Pancreas (tissue), 10 donors: ENCODE measurements at regions not wholly inside any gene's neighbourhood (a gene's known extent, or its start where the extent isn't known, plus 50 kb on each side); places are given as distances from the start of the nearest gene placed in this dataset.
"Not testable (repeated sequence)": the region's sequence is repeated elsewhere in the genome, so short reads cannot be mapped to it uniquely, and the experiment has no call there.

ENCODE experiments used
- ATAC-seq, 4 donors: fragments of 200-7000 bp; cut with Tn5 transposase; one replicate each; pipeline versions ENCODE4 v1.8.0 to v1.9.1; 2020; ENCODE audit warnings: mild to moderate bottlenecking in 4 of 4, moderate library complexity in 4 of 4
- DNase-seq, 6 donors: peaks; one replicate each; pipeline ENCODE4 v3.0.0-alpha.2; 2020
- FAIRE-seq: peaks from 2 replicates; lab custom pipeline; 2012; peaks lifted over from hg19 to GRCh38; lab: Jason Lieb, UNC
- H3K27ac ChIP-seq, 4 donors: fragments of 200-600 bp; sonication (generic); 1 replicate in 3 of 4; 2 replicates in 1 of 4; pipeline versions ENCODE4 v1.5.0 to v1.8.0; 2020
- H3K27me3 ChIP-seq, 4 donors: fragments of 200-600 bp; one replicate each; pipeline ENCODE4 v1.8.0; 2021
- H3K36me3 ChIP-seq, 3 donors: fragments of 200-600 bp; sonication (generic) in 1 of 3; one replicate each; pipeline versions ENCODE4 v1.5.0 to v1.8.0; 2020 to 2021
- H3K4me1 ChIP-seq, 3 donors: fragments of 200-600 bp; one replicate each; pipeline ENCODE4 v1.8.0; 2021
- H3K4me3 ChIP-seq, 4 donors: fragments of 200-600 bp; sonication (generic) in 2 of 4; one replicate each; pipeline versions ENCODE4 v1.5.0 to v1.8.0; 2020 to 2021
- H3K9me3 ChIP-seq, 4 donors: fragments of 200-600 bp; one replicate each; pipeline ENCODE4 v1.8.0; 2021
- CTCF ChIP-seq, 4 donors: fragments of 200-600 bp; sonication (generic) in 3 of 4; IDR thresholded peaks; one replicate each; pipeline versions ENCODE4 v1.5.0 to v1.8.0; 2021; ENCODE audit warnings: antibody characterized with exemption in 4 of 4
- WGBS, 2 donors: extraction: QIAGEN DNeasy Blood & Tissue Kit; methylation state at CpG; one replicate each; pipeline ENCODE4 v1.1.7; 2013; 5-methylcytosine and 5-hydroxymethylcytosine counted together
- intact Hi-C, 3 donors: fragments of 100-400 bp; cut with DNase I; formaldehyde crosslinking; loops; one replicate each; pipeline versions ENCODE4 v1.11.1 to v1.14.2; 2022
- donor health status: healthy with polysubstance abuse.
- donor health status: DM: no; HTN: no; CAD: no; lungs with moderate emphysema.
- donor health status: DM: no; HTN: no; CAD: no.
- donor health status: control.
- donor health status: control.
- donor health status: Bipolar disorder and iron deficiency.
- donor health status: DM: yes; HTN: yes; CAD: no.
- donor health status: DM: no; HTN: no; CAD: no.
- donor health status: DM: no; HTN: no; CAD: no.
- donor health status: DM: yes; HTN: yes; CAD: no.

- no peak for DNase-seq
- no peak overlapping the region for H3K27ac ChIP-seq
- ATAC-seq, result no peak
- intact Hi-C loops, result no loop called here
- H3K27me3 ChIP-seq, result no peaks in the 10 kb centered on the region
- no peaks in the 10 kb centered on the region for H3K9me3 ChIP-seq
- WGBS, 2 donors, result 51 to 58% methylated on average over 2 of the region's 2 CpGs
- no peaks in the 10 kb centered on the region for H3K36me3 ChIP-seq
- no peak for TF ChIP-seq CTCF (IDR thresholded peaks at IDR 0.05)
- no peak for FAIRE-seq
- H3K4me1 ChIP-seq, result no peaks in the 10 kb centered on the region
- no peak overlapping the region for H3K4me3 ChIP-seq
These were observed 101.6 kb upstream of the CTSV start for GRCh38 chr9:97140566-97140965.

GRCh38 chr9:97136421-97136820 is 97.5 kb upstream of the CTSV start:
- no peak overlapping the region for H3K27ac ChIP-seq
- TF ChIP-seq CTCF (IDR thresholded peaks at IDR 0.05), result no peak
- intact Hi-C loops, result no loop called here
- no peaks in the 10 kb centered on the region for H3K4me1 ChIP-seq
- no peak overlapping the region for H3K4me3 ChIP-seq
- DNase-seq (no peak), ATAC-seq (no peak), FAIRE-seq (no peak)
- no peaks in the 10 kb centered on the region for H3K27me3 ChIP-seq
- 69 to 72% methylated on average over 2 of the region's 2 CpGs for WGBS, 2 donors
- no peaks in the 10 kb centered on the region for H3K36me3 ChIP-seq
- no peaks in the 10 kb centered on the region for H3K9me3 ChIP-seq

GRCh38 chr9:97133966-97134365 is 95.0 kb upstream of the CTSV start:
- H3K27me3 ChIP-seq, FAIRE-seq, H3K36me3 ChIP-seq, H3K4me1 ChIP-seq, intact Hi-C loops, DNase-seq, H3K27ac ChIP-seq, H3K9me3 ChIP-seq, H3K4me3 ChIP-seq, ATAC-seq: not testable (repeated sequence)
- 85 to 90% methylated on average over 4 of the region's 4 CpGs for WGBS, 2 donors

GRCh38 chr9:97132865-97133264 is 93.9 kb upstream of the CTSV start:
- Histone ChIP-seq H3K9me3 (no peaks in the 10 kb centered on the region), H3K36me3 (no peaks in the 10 kb centered on the region), H3K4me1 (no peaks in the 10 kb centered on the region), H3K27me3 (no peaks in the 10 kb centered on the region), H3K27ac (no peak overlapping the region), H3K4me3 (no peak overlapping the region)
- no peak for ATAC-seq
- WGBS, 2 donors, result 87 to 88% methylated on average over 2 of the region's 2 CpGs
- DNase-seq, result no peak
- intact Hi-C loops, result no loop called here
- no peak for TF ChIP-seq CTCF (IDR thresholded peaks at IDR 0.05)
- no peak for FAIRE-seq

DNA sequence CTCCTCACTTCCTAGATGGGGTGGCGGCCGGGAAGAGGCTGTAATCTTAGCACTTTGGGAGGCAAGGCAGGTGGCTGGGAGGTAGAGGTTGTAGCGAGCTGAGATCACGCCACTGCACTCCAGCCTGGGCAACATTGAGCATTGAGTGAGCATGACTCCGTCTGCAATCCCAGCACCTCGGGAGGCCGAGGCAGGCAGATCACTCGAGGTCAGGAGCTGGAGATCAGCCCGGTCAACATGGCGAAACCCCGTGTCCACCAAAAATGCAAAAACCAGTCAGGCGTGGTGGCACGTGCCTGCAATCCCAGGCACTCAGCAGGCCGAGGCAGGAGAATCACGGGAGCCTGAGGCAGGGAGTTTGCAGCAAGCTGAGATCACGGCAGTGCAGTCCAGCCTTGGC is 91.9 kb upstream of the CTSV start:
- H3K4me1 ChIP-seq, DNase-seq, H3K27ac ChIP-seq, ATAC-seq, H3K27me3 ChIP-seq, intact Hi-C loops, H3K9me3 ChIP-seq, H3K36me3 ChIP-seq, FAIRE-seq, H3K4me3 ChIP-seq: not testable (repeated sequence)
- 95 to 97% methylated on average over 16 of the region's 16 CpGs for WGBS, 2 donors

DNA sequence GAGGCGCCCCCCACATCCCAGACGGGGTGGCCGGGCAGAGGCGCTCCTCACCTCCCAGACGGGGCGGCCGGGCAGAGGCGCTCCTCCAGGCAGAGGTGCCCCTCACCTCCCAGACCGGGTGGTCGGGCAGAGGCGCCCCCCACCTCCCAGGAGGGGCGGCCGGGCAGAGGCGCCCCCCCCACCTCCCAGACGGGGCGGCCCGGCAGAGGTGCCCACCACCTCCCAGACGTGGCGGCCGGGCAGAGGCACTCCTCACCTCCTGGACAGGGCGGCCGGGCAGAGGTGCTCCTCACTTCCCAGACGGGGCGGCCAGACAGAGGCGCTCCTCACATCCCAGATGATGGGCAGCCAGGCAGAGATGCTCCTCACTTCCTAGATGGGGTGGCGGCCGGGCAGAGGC is 91.4 kb upstream of the CTSV start:
- intact Hi-C loops, DNase-seq: not testable (repeated sequence)
- WGBS, 2 donors, result 96 to 97% methylated on average over 27 of the region's 27 CpGs

GRCh38 chr9:97128919-97129318 is 90.0 kb upstream of the CTSV start:
- H3K36me3 ChIP-seq, result no peaks in the 10 kb centered on the region
- 86 to 89% methylated on average over 3 of the region's 3 CpGs for WGBS, 2 donors
- H3K27me3 ChIP-seq, result no peaks in the 10 kb centered on the region
- ATAC-seq (no peak), FAIRE-seq (no peak), DNase-seq (no peak)
- no peak for TF ChIP-seq CTCF (IDR thresholded peaks at IDR 0.05)
- no peaks in the 10 kb centered on the region for H3K9me3 ChIP-seq
- intact Hi-C loops, result no loop called here
- no peaks in the 10 kb centered on the region for H3K4me1 ChIP-seq
- no peak overlapping the region for H3K27ac ChIP-seq
- H3K4me3 ChIP-seq, result no peak overlapping the region

More for the DNA sequence above, 91.4 kb upstream of the CTSV start:
- H3K36me3 ChIP-seq, H3K4me3 ChIP-seq, H3K4me1 ChIP-seq, FAIRE-seq, ATAC-seq, H3K9me3 ChIP-seq, H3K27me3 ChIP-seq, H3K27ac ChIP-seq: not testable (repeated sequence)
